HG03432 (cell line): ENCODE measurements at regions not wholly inside any gene's neighbourhood (a gene's known extent, or its start where the extent isn't known, plus 50 kb on each side); places are given as distances from the start of the nearest gene placed in this dataset.

Experiments used
- ATAC-seq: cut with Tn5 transposase; IDR thresholded peaks from one replicate; pipeline ENCODE4 v1.9.1; 2021; ENCODE audit warnings: mild to moderate bottlenecking, moderate library complexity; ENCODE audit not compliant: unreplicated experiment

- ATAC-seq, result no peak
Measured at GRCh38 chr13:99862244-99862643, 109.3 kb downstream of the ZIC5 start.

GRCh38 chr13:99861771-99862170 is 109.8 kb downstream of the ZIC5 start:
- ATAC-seq, result no peak

GRCh38 chr13:99860745-99861144 is 110.8 kb downstream of the ZIC5 start:
- ATAC-seq, result no peak

- peak; percentile 97 for ATAC-seq
Measured at GRCh38 chr13:99859178-99860177, 112.1 kb downstream of the ZIC5 start.

- ATAC-seq, result no peak
Measured at GRCh38 chr13:99857738-99858137, 113.8 kb downstream of the ZIC5 start.

- no peak for ATAC-seq
Measured at GRCh38 chr13:99855526-99856420, 115.8 kb downstream of the ZIC5 start.

- no peak for ATAC-seq
Measured at GRCh38 chr13:99854366-99854765, 117.2 kb downstream of the ZIC5 start.

- ATAC-seq, result no peak
Measured at GRCh38 chr13:99847318-99847750, 124.2 kb downstream of the ZIC5 start.

- ATAC-seq, result no peak
Measured at GRCh38 chr13:99845161-99845874, 126.2 kb downstream of the ZIC5 start.

- ATAC-seq, result no peak
Measured at GRCh38 chr13:99844421-99844820, 127.1 kb downstream of the ZIC5 start.

- ATAC-seq, result no peak
Measured at GRCh38 chr13:99843872-99844271, 127.7 kb downstream of the ZIC5 start.

GRCh38 chr13:99842405-99842804 is 129.2 kb downstream of the ZIC5 start:
- no peak for ATAC-seq

- no peak for ATAC-seq
Measured at GRCh38 chr13:99836291-99836690, 135.3 kb downstream of the ZIC5 start.

- ATAC-seq, result no peak
Measured at GRCh38 chr13:99835442-99835841, 136.1 kb downstream of the ZIC5 start.

GRCh38 chr13:99834246-99834645 is 137.3 kb downstream of the ZIC5 start:
- ATAC-seq, result no peak

- no peak for ATAC-seq
Measured at GRCh38 chr13:99832347-99832746, 139.2 kb downstream of the ZIC5 start.

GRCh38 chr13:99830931-99831330 is 140.6 kb downstream of the ZIC5 start:
- no peak for ATAC-seq

GRCh38 chr13:99829593-99830239 is 141.9 kb downstream of the ZIC5 start:
- ATAC-seq, result no peak

GRCh38 chr13:99829161-99829560 is 142.4 kb downstream of the ZIC5 start:
- no peak for ATAC-seq

GRCh38 chr13:99828735-99829134 is 142.8 kb downstream of the ZIC5 start:
- no peak for ATAC-seq
